HCT116 (cell line): ENCODE measurements at regions not wholly inside any gene's neighbourhood (a gene's known extent, or its start where the extent isn't known, plus 50 kb on each side); places are given as distances from the start of the nearest gene placed in this dataset.

Experiments
- ATAC-seq: fragments of 200-7000 bp; cut with Tn5 transposase; 2 replicates; pipeline ENCODE4 v1.9.1; 2020; ENCODE audit warnings: mild to moderate bottlenecking, moderate library complexity
- BruUV-seq: library from RNA; stranded (reverse); fragments of 400-500 nt; replicated peaks from 2 replicates; lab custom pipeline; 2021; lab: Mats Ljungman, UMichigan
- CTCF ChIA-PET: fragments of 300-600 bp; sonication (Branson Sonifier 250); formaldehyde crosslinking; loops from one replicate; lab custom pipeline; 2021; ENCODE audit warnings: antibody characterized with exemption; lab: Charles Lee
- POLR2A ChIA-PET: fragments of 300-600, 350-600 bp; sonication (Branson Sonifier 250); formaldehyde crosslinking; loops from one replicate; lab custom pipeline; 2021; ENCODE audit warnings: antibody characterized with exemption; lab: Charles Lee
- RAD21 ChIA-PET, 2 experiments: fragments of 300-600 bp; sonication (Branson Sonifier 250); formaldehyde crosslinking; loops; one replicate each; lab custom pipeline; 2023; ENCODE audit warnings: low total read pairs in 2 of 2; ENCODE audit not compliant: uncharacterized antibody in 2 of 2, unreplicated experiment in 2 of 2, low non-redundant PET in 1 of 2; lab: Charles Lee
- DNase-seq: peaks from one replicate; pipeline ENCODE4 v3.0.0-alpha.2; 2010; ENCODE audit warnings: low read depth, low spot score
- H2AFZ ChIP-seq: fragments of 200-600 bp; shearing (Covaris generic), sonication (generic); 2 replicates; pipeline ENCODE4 v1.6.1; 2017; ENCODE audit warnings: low read depth, mixed run types, mixed read lengths, antibody characterized with exemption, low read length; ENCODE audit not compliant: poor library complexity, severe bottlenecking
- H3K27ac ChIP-seq: 2 replicates; pipeline ENCODE4 v1.5.1; 2012; ENCODE audit warnings: low read depth, low read length
- H3K27me3 ChIP-seq: fragments of 200-600 bp; sonication (generic); 2 replicates; pipeline ENCODE4 v1.6.1; 2016; ENCODE audit warnings: mixed run types, low read length, mixed read lengths; ENCODE audit not compliant: insufficient read depth
- H3K36me3 ChIP-seq, 2 experiments: fragments of 200-500 bp in 1 of 2; fragments of 200-600 bp in 1 of 2; sonication (Bioruptor generic) in 1 of 2; sonication (generic) in 1 of 2; 2 replicates each; pipeline versions ENCODE4 v1.5.1 to v1.6.1; 2014 to 2016; ENCODE audit warnings: low read length in 2 of 2, inconsistent platforms in 1 of 2, mixed read lengths in 1 of 2, mixed run types in 1 of 2; ENCODE audit not compliant: insufficient read depth in 2 of 2, control insufficient read depth in 1 of 2
- H3K4me1 ChIP-seq, 2 experiments: fragments of 200-600 bp in 1 of 2; sonication (generic) in 1 of 2; 2 replicates each; pipeline versions ENCODE4 v1.5.1 to v1.6.1; 2012 to 2017; ENCODE audit warnings: low read length in 2 of 2, inconsistent platforms in 1 of 2, mild to moderate bottlenecking in 1 of 2, mixed read lengths in 1 of 2, mixed run types in 1 of 2, moderate library complexity in 1 of 2; ENCODE audit not compliant: insufficient read depth in 2 of 2, control insufficient read depth in 1 of 2
- H3K4me2 ChIP-seq: fragments of 200-600 bp; sonication (generic); 2 replicates; pipeline ENCODE4 v1.6.1; 2017; ENCODE audit warnings: mixed run types, low read length, mixed read lengths
- H3K4me3 ChIP-seq, 2 experiments: fragments of 200-600 bp in 1 of 2; sonication (generic) in 1 of 2; replicated peaks in 1 of 2; 2 replicates each; pipeline ENCODE4 v1.5.1; 2011 to 2016; ENCODE audit warnings: low read length in 2 of 2, control low read depth in 1 of 2, low read depth in 1 of 2, mild to moderate bottlenecking in 1 of 2, mixed read lengths in 1 of 2, mixed run types in 1 of 2
- H3K79me2 ChIP-seq: fragments of 200-600 bp; sonication (generic); 2 replicates; pipeline ENCODE4 v1.6.1; 2017; ENCODE audit warnings: mild to moderate bottlenecking, mixed run types, low read length, moderate library complexity, mixed read lengths; ENCODE audit not compliant: insufficient read depth
- H3K9ac ChIP-seq: fragments of 200-600 bp; sonication (generic); 2 replicates; pipeline ENCODE4 v1.6.1; 2016; ENCODE audit warnings: low read length, mixed read lengths
- H3K9me2 ChIP-seq: fragments of 200-600 bp; sonication (generic), shearing (Covaris generic); 2 replicates; pipeline ENCODE4 v1.6.1; 2017; ENCODE audit warnings: mixed run types, mild to moderate bottlenecking, moderate library complexity; ENCODE audit not compliant: insufficient read depth
- H3K9me3 ChIP-seq, 2 experiments: fragments of 200-500 bp in 1 of 2; fragments of 200-600 bp in 1 of 2; sonication (Bioruptor generic) in 1 of 2; sonication (generic) in 1 of 2; 2 replicates each; pipeline ENCODE4 v1.6.1; 2014 to 2017; ENCODE audit warnings: low read length in 2 of 2, mixed read lengths in 2 of 2, inconsistent platforms in 1 of 2, low read depth in 1 of 2, mild to moderate bottlenecking in 1 of 2, mixed run types in 1 of 2, moderate library complexity in 1 of 2; ENCODE audit not compliant: control insufficient read depth in 1 of 2, insufficient read depth in 1 of 2
- H4K20me1 ChIP-seq: fragments of 200-600 bp; sonication (generic), shearing (Covaris generic); 2 replicates; pipeline ENCODE4 v1.6.1; 2017; ENCODE audit warnings: mixed run types, mild to moderate bottlenecking, moderate library complexity; ENCODE audit not compliant: insufficient read depth
- ATF3 ChIP-seq: IDR thresholded peaks from 2 replicates; pipeline ENCODE4 v1.6.1; 2012
- CBX3 ChIP-seq: IDR thresholded peaks from 2 replicates; pipeline ENCODE4 v1.6.1; 2012; ENCODE audit warnings: low read depth
- CEBPB ChIP-seq: IDR thresholded peaks from 2 replicates; pipeline ENCODE4 v1.6.1; 2012; ENCODE audit warnings: low read depth
- EGR1 ChIP-seq: IDR thresholded peaks from 2 replicates; pipeline ENCODE4 v1.6.1; 2012; ENCODE audit warnings: low read depth
- ELF1 ChIP-seq: IDR thresholded peaks from 2 replicates; pipeline ENCODE4 v1.6.1; 2012; ENCODE audit warnings: low read depth, borderline replicate concordance
- EZH2 ChIP-seq: fragments of 200-600 bp; sonication (generic); IDR thresholded peaks from 2 replicates; pipeline ENCODE4 v1.6.1; 2017; ENCODE audit warnings: antibody characterized with exemption, mixed run types
- EZH2phosphoT487 ChIP-seq: fragments of 200-600 bp; IDR thresholded peaks from 2 replicates; pipeline ENCODE4 v1.6.1; 2018; ENCODE audit warnings: antibody characterized with exemption, borderline replicate concordance
- FOSL1 ChIP-seq: IDR thresholded peaks from 2 replicates; pipeline ENCODE4 v1.6.1; 2012; ENCODE audit warnings: low read depth
- JUND ChIP-seq: IDR thresholded peaks from 2 replicates; pipeline ENCODE4 v1.6.1; 2012
- MAX ChIP-seq: IDR thresholded peaks from 2 replicates; pipeline ENCODE4 v1.6.1; 2012
- POLR2AphosphoS5 ChIP-seq: IDR thresholded peaks from 2 replicates; pipeline ENCODE4 v1.6.1; 2011; ENCODE audit warnings: mild to moderate bottlenecking, low read depth, low read length, moderate library complexity
- RAD21 ChIP-seq: IDR thresholded peaks from 2 replicates; pipeline ENCODE4 v1.6.1; 2012; ENCODE audit warnings: low read depth, mild to moderate bottlenecking
- REST ChIP-seq: IDR thresholded peaks from 2 replicates; pipeline ENCODE4 v1.6.1; 2012; ENCODE audit warnings: low read depth
- SIN3A ChIP-seq: IDR thresholded peaks from 2 replicates; pipeline ENCODE4 v1.6.1; 2012; ENCODE audit warnings: low read depth
- SRF ChIP-seq: IDR thresholded peaks from 2 replicates; pipeline ENCODE4 v1.6.1; 2012; ENCODE audit warnings: low read depth
- TCF7L2 ChIP-seq: IDR thresholded peaks from 2 replicates; pipeline ENCODE4 v1.7.0; 2011; ENCODE audit warnings: borderline replicate concordance, inconsistent platforms; ENCODE audit not compliant: insufficient read depth, insufficient read length; ENCODE audit errors: extremely low read depth
- ZNF274 ChIP-seq: fragments of 200-500 bp; sonication (Bioruptor generic); IDR thresholded peaks from 2 replicates; pipeline ENCODE4 v1.6.1; 2014; ENCODE audit warnings: mild to moderate bottlenecking, low read depth, low read length, inconsistent platforms
- intact Hi-C: fragments of 100-400 bp; cut with micrococcal nuclease; formaldehyde crosslinking; loops from 2 replicates; pipeline ENCODE4 v1.10.0; 2022

- POLR2A ChIA-PET, result no interaction called here
- RAD21 ChIA-PET, result no interaction called here
- DNase-seq, result no peak
Observed at GRCh38 chr20:29740951-29741593, 1516.4 kb upstream of the DEFB115 start.

GRCh38 chr20:29741594-29741893 is 1515.9 kb upstream of the DEFB115 start:
- H3K27me3 ChIP-seq, result no peaks in the 10 kb centered on the region
- no peaks in the 10 kb centered on the region for H4K20me1 ChIP-seq
- no peak overlapping the region for H3K4me3 ChIP-seq
- no TSS peak for BruUV-seq
- no peak for ATAC-seq
- no peak for DNase-seq
- H3K4me2 ChIP-seq, result no peak overlapping the region
- H3K9ac ChIP-seq, result no peak overlapping the region
- H3K27ac ChIP-seq, result no peak overlapping the region
- H3K79me2 ChIP-seq, result no peaks in the 10 kb centered on the region
- no peak overlapping the region for H2AFZ ChIP-seq
- ChIA-PET POLR2A (no interaction called here), CTCF (no interaction called here), RAD21 (no interaction called here)
- intact Hi-C loops, result no loop called here
- no peaks in the 10 kb centered on the region for H3K4me1 ChIP-seq
- no peaks in the 10 kb centered on the region; a peak in 1 of 4 replicates for H3K9me3 ChIP-seq
- no peaks in the 10 kb centered on the region for H3K9me2 ChIP-seq
- TF ChIP-seq REST, result no peak
- TF ChIP-seq TCF7L2, result no peak
- TF ChIP-seq ELF1, result no peak
- no peak for TF ChIP-seq RAD21
- no peak for TF ChIP-seq POLR2AphosphoS5
- no peak for TF ChIP-seq SRF
- no peak for TF ChIP-seq CEBPB
- TF ChIP-seq FOSL1, result no peak
- TF ChIP-seq EZH2phosphoT487, result no peak
- no peak for TF ChIP-seq JUND
- no peak for TF ChIP-seq ATF3
- TF ChIP-seq ZNF274, result no peak
- no peak for TF ChIP-seq CBX3
- no peak for TF ChIP-seq MAX
- no peak for TF ChIP-seq EGR1
- no peak for TF ChIP-seq EZH2
- TF ChIP-seq, all 23 proteins: peak for 0
- H3K36me3 ChIP-seq, result no peaks in the 10 kb centered on the region

More at GRCh38 chr20:29740951-29741593, 1516.4 kb upstream of the DEFB115 start:
- CTCF ChIA-PET, result no interaction called here
- no peaks in the 10 kb centered on the region for H3K9me2 ChIP-seq
- ATAC-seq, result no peak
- no peak overlapping the region for H3K9ac ChIP-seq
- no peak for TF ChIP-seq SIN3A
- TF ChIP-seq SRF, result no peak
- H2AFZ ChIP-seq, result no peak overlapping the region
- no peaks in the 10 kb centered on the region for H3K4me1 ChIP-seq
- intact Hi-C loops, result no loop called here
- H3K27me3 ChIP-seq, result no peaks in the 10 kb centered on the region
- no peaks in the 10 kb centered on the region for H3K36me3 ChIP-seq
- no peak overlapping the region for H3K4me2 ChIP-seq
- H3K9me3 ChIP-seq, result no peaks in the 10 kb centered on the region; a peak in 1 of 4 replicates
- no peaks in the 10 kb centered on the region for H3K79me2 ChIP-seq
- no peak overlapping the region for H3K27ac ChIP-seq
- H4K20me1 ChIP-seq, result no peaks in the 10 kb centered on the region
- no TSS peak for BruUV-seq
- H3K4me3 ChIP-seq, result no peak overlapping the region
